Fibroblast of lung (primary cell): ENCODE measurements at regions not wholly inside any gene's neighbourhood (a gene's known extent, or its start where the extent isn't known, plus 50 kb on each side); places are given as distances from the start of the nearest gene placed in this dataset.

ENCODE experiments used
- DNase-seq, 2 donors: peaks; one replicate each; pipeline versions ENCODE4 v3.0.0 to v3.0.0-alpha.2; 2010; ENCODE audit warnings: low read depth in 2 of 2
- H2AFZ ChIP-seq: 2 replicates; pipeline ENCODE4 v1.5.1; 2012; ENCODE audit warnings: low read length, control low read depth, inconsistent platforms
- H3K27ac ChIP-seq: 2 replicates; pipeline ENCODE4 v1.5.1; 2011; ENCODE audit warnings: low read length, control low read depth; ENCODE audit not compliant: insufficient read depth
- H3K27me3 ChIP-seq: 2 replicates; pipeline ENCODE4 v1.5.1; 2011; ENCODE audit warnings: mild to moderate bottlenecking, low read length; ENCODE audit not compliant: control insufficient read depth, insufficient read depth
- H3K36me3 ChIP-seq: 2 replicates; pipeline ENCODE4 v1.5.1; 2011; ENCODE audit warnings: low read length; ENCODE audit not compliant: control insufficient read depth, insufficient read depth
- H3K4me1 ChIP-seq: 2 replicates; pipeline ENCODE4 v1.5.1; 2011; ENCODE audit warnings: low read length; ENCODE audit not compliant: control insufficient read depth, insufficient read depth; ENCODE audit errors: extremely low read depth
- H3K4me2 ChIP-seq: 2 replicates; pipeline ENCODE4 v1.5.1; 2011; ENCODE audit warnings: low read length, control low read depth; ENCODE audit not compliant: insufficient read depth; ENCODE audit errors: extremely low read depth
- H3K4me3 ChIP-seq, 4 experiments: fragments of 200-600 bp in 1 of 4; sonication (generic) in 1 of 4; replicated peaks in 1 of 4; 2 replicates each; pipeline ENCODE4 v1.5.1; 2011 to 2016; ENCODE audit warnings: low read length in 4 of 4, low read depth in 3 of 4, mild to moderate bottlenecking in 3 of 4, control low read depth in 2 of 4, inconsistent platforms in 1 of 4, mixed read lengths in 1 of 4; ENCODE audit not compliant: insufficient read depth in 1 of 4; ENCODE audit errors: control extremely low read depth in 1 of 4
- H3K79me2 ChIP-seq: 2 replicates; pipeline ENCODE4 v1.5.1; 2012; ENCODE audit warnings: mild to moderate bottlenecking, low read length, inconsistent platforms; ENCODE audit not compliant: control insufficient read depth, insufficient read depth
- H3K9ac ChIP-seq: 2 replicates; pipeline ENCODE4 v1.5.1; 2011; ENCODE audit warnings: mild to moderate bottlenecking, low read length, control low read depth; ENCODE audit not compliant: insufficient read depth
- H3K9me3 ChIP-seq: 2 replicates; pipeline ENCODE4 v1.5.1; 2012; ENCODE audit warnings: low read depth, low read length; ENCODE audit not compliant: control insufficient read depth, insufficient read depth
- H4K20me1 ChIP-seq: 2 replicates; pipeline ENCODE4 v1.5.1; 2011; ENCODE audit warnings: low read length; ENCODE audit not compliant: control insufficient read depth, insufficient read depth; ENCODE audit errors: extremely low read depth
- CTCF ChIP-seq, 2 donors: IDR thresholded peaks in 1 of 2; conservative IDR thresholded peaks in 1 of 2; 1 replicate in 1 of 2; 2 replicates in 1 of 2; pipeline ENCODE4 v1.5.1; 2011 to 2012; ENCODE audit warnings: low read length in 2 of 2, control low read depth in 1 of 2, inconsistent platforms in 1 of 2, low read depth in 1 of 2, mild to moderate bottlenecking in 1 of 2
- EZH2 ChIP-seq: IDR thresholded peaks from 2 replicates; pipeline ENCODE4 v1.5.1; 2012; ENCODE audit warnings: low read length, control low read depth, mild to moderate bottlenecking; ENCODE audit errors: missing control alignments

- Histone ChIP-seq H3K36me3 (no peaks in the 10 kb centered on the region), H3K9me3 (no peaks in the 10 kb centered on the region), H3K27ac (no peak overlapping the region), H3K9ac (no peak overlapping the region), H3K4me3 (no peak overlapping the region), H3K79me2 (no peaks in the 10 kb centered on the region), H3K4me2 (no peak overlapping the region), H4K20me1 (no peaks in the 10 kb centered on the region), H3K4me1 (no peaks in the 10 kb centered on the region), H2AFZ (no peak overlapping the region), H3K27me3 (no peaks in the 10 kb centered on the region)
- TF ChIP-seq CTCF (conservative IDR thresholded peaks at IDR 0.05 in 1 of 2, IDR thresholded peaks at IDR 0.05 in 1 of 2; ENCODE audit: low read depth in 1 of 2, low read length in 2 of 2) (no peak), EZH2 (no peak)
- peak; percentile 21 to 23 for DNase-seq
Measured at GRCh38 chr14:61644834-61645233, 50.5 kb upstream of the HIF1A start.

- Histone ChIP-seq H3K4me1 (no peaks in the 10 kb centered on the region), H3K9ac (no peak overlapping the region), H3K79me2 (no peaks in the 10 kb centered on the region), H3K27me3 (no peaks in the 10 kb centered on the region), H2AFZ (no peak overlapping the region), H3K36me3 (no peaks in the 10 kb centered on the region), H3K4me2 (no peak overlapping the region), H4K20me1 (no peaks in the 10 kb centered on the region), H3K4me3 (no peak overlapping the region), H3K27ac (no peak overlapping the region), H3K9me3 (no peaks in the 10 kb centered on the region)
- DNase-seq: no peak
- TF ChIP-seq CTCF (conservative IDR thresholded peaks at IDR 0.05 in 1 of 2, IDR thresholded peaks at IDR 0.05 in 1 of 2; ENCODE audit: low read depth in 1 of 2, low read length in 2 of 2) (no peak), EZH2 (no peak)
Measured at GRCh38 chr14:61645247-61645646, 50.1 kb upstream of the HIF1A start.
